BLaER1 treated with 17β-estradiol and CSF1 and Interleukin-3, amounts not matched to agents 10 nM and 100 nM (cell line): ENCODE measurements at regions not wholly inside any gene's neighbourhood (a gene's known extent, or its start where the extent isn't known, plus 50 kb on each side); places are given as distances from the start of the nearest gene placed in this dataset.
"Not testable (repeated sequence)": the region's sequence is repeated elsewhere in the genome, so short reads cannot be mapped to it uniquely, and the experiment has no call there.

ENCODE experiments used
- H3K27ac ChIP-seq, 11 experiments: shearing (Covaris generic); formaldehyde crosslinking; 2 replicates each; pipeline ENCODE4 v1.8.1; 2022
- H3K27me3 ChIP-seq, 11 experiments: shearing (Covaris generic); formaldehyde crosslinking; 2 replicates each; pipeline ENCODE4 v1.8.1; 2022
- H3K36me3 ChIP-seq, 11 experiments: shearing (Covaris generic); formaldehyde crosslinking; 2 replicates each; pipeline ENCODE4 v1.8.1; 2022
- H3K4me1 ChIP-seq, 10 experiments: shearing (Covaris generic); formaldehyde crosslinking; 2 replicates each; pipeline ENCODE4 v1.8.1; 2022
- H3K4me2 ChIP-seq, 11 experiments: shearing (Covaris generic); formaldehyde crosslinking; 2 replicates each; pipeline ENCODE4 v1.8.1; 2022
- H3K4me3 ChIP-seq, 10 experiments: shearing (Covaris generic); formaldehyde crosslinking; 2 replicates each; pipeline ENCODE4 v1.8.1; 2022
- H3K9ac ChIP-seq, 11 experiments: shearing (Covaris generic); formaldehyde crosslinking; 2 replicates each; pipeline ENCODE4 v1.8.1; 2022
- H3K9me3 ChIP-seq, 11 experiments: shearing (Covaris generic); formaldehyde crosslinking; replicated peaks in 1 of 11; 2 replicates each; pipeline ENCODE4 v1.8.1; 2022
- H4K20me1 ChIP-seq, 11 experiments: shearing (Covaris generic); formaldehyde crosslinking; 2 replicates each; pipeline ENCODE4 v1.8.1; 2022
- Cebpa-rat ChIP-seq, 11 experiments: shearing (Covaris generic); IDR thresholded peaks; 2 replicates each; pipeline ENCODE4 v1.8.1; 2022

- H3K4me2 ChIP-seq = no peak overlapping the region
- no peak overlapping the region for H3K4me3 ChIP-seq
- TF ChIP-seq Cebpa-rat (IDR thresholded peaks at IDR 0.05) = no peak
- no peaks in the 10 kb centered on the region for H3K36me3 ChIP-seq
- H3K4me1 ChIP-seq = no peaks in the 10 kb centered on the region; a peak in 1 of 20 replicates
- no peaks in the 10 kb centered on the region for H4K20me1 ChIP-seq
- H3K27ac ChIP-seq = no peak overlapping the region
- H3K27me3 ChIP-seq = no peaks in the 10 kb centered on the region
- H3K9me3 ChIP-seq = peaks cover 15 to 45% (median 33%) of the 10 kb centered on the region in 11 experiments
- no peak overlapping the region for H3K9ac ChIP-seq
These were observed 235.1 kb downstream of the FNDC1 start for GRCh38 chr6:159404296-159404695.

- no peaks in the 10 kb centered on the region for H4K20me1 ChIP-seq
- TF ChIP-seq Cebpa-rat (IDR thresholded peaks at IDR 0.05) = no peak
- no peak overlapping the region for H3K4me3 ChIP-seq
- H3K9me3 ChIP-seq = peaks cover 20 to 43% (median 30%) of the 10 kb centered on the region in 11 experiments
- H3K4me1 ChIP-seq = peaks cover 0 to 16% (median 14%) of the 10 kb centered on the region in 10 experiments; a peak in 14 of 20 replicates
- no peaks in the 10 kb centered on the region for H3K27me3 ChIP-seq
- H3K36me3 ChIP-seq = no peaks in the 10 kb centered on the region
- no peak overlapping the region for H3K9ac ChIP-seq
- no peak overlapping the region for H3K4me2 ChIP-seq
- H3K27ac ChIP-seq = no peak overlapping the region
These were observed 231.6 kb downstream of the FNDC1 start for GRCh38 chr6:159400826-159401225.

- no peak overlapping the region for H3K4me3 ChIP-seq
- no peak for TF ChIP-seq Cebpa-rat (IDR thresholded peaks at IDR 0.05)
- H3K4me2 ChIP-seq = no peak overlapping the region
These were observed 230.6 kb downstream of the FNDC1 start for GRCh38 chr6:159399751-159400221.

GRCh38 chr6:159398633-159399032, 229.4 kb downstream of the FNDC1 start:
- H3K27ac ChIP-seq = no peak overlapping the region
- peaks cover 32 to 63% (median 46%) of the 10 kb centered on the region in 11 experiments for H3K9me3 ChIP-seq

More at GRCh38 chr6:159399751-159400221, 230.6 kb downstream of the FNDC1 start:
- peaks cover 0 to 16% (median 14%) of the 10 kb centered on the region in 10 experiments; a peak in 14 of 20 replicates for H3K4me1 ChIP-seq
- H3K9me3 ChIP-seq = peaks cover 20 to 51% (median 35%) of the 10 kb centered on the region in 11 experiments
- H3K27me3 ChIP-seq = no peaks in the 10 kb centered on the region
- H3K9ac ChIP-seq = no peak overlapping the region
- H3K27ac ChIP-seq = no peak overlapping the region
- no peaks in the 10 kb centered on the region for H4K20me1 ChIP-seq
- H3K36me3 ChIP-seq = no peaks in the 10 kb centered on the region

GRCh38 chr6:159397753-159398152, 228.6 kb downstream of the FNDC1 start:
- Histone ChIP-seq H4K20me1 (no peaks in the 10 kb centered on the region), H3K4me2 (peak overlapping the region in 7 of 11 experiments; percentile 43 to 68 (median 64); a peak in 11 of 22 replicates), H3K4me3 (no peak overlapping the region), H3K4me1 (peaks cover 0 to 16% (median 14%) of the 10 kb centered on the region in 10 experiments; a peak in 14 of 20 replicates), H3K27ac (no peak overlapping the region), H3K27me3 (no peaks in the 10 kb centered on the region), H3K9me3 (peaks cover 40 to 72% (median 55%) of the 10 kb centered on the region in 11 experiments), H3K9ac (no peak overlapping the region), H3K36me3 (no peaks in the 10 kb centered on the region)
- TF ChIP-seq Cebpa-rat (IDR thresholded peaks at IDR 0.05) = no peak

More at GRCh38 chr6:159398633-159399032, 229.4 kb downstream of the FNDC1 start:
- Histone ChIP-seq H3K4me3 (no peak overlapping the region), H3K4me2 (no peak overlapping the region), H3K27me3 (no peaks in the 10 kb centered on the region), H4K20me1 (no peaks in the 10 kb centered on the region), H3K4me1 (peaks cover 0 to 16% (median 14%) of the 10 kb centered on the region in 10 experiments; a peak in 14 of 20 replicates), H3K36me3 (no peaks in the 10 kb centered on the region), H3K9ac (no peak overlapping the region)
- TF ChIP-seq Cebpa-rat (IDR thresholded peaks at IDR 0.05) = no peak

GRCh38 chr6:159395609-159396008, 226.4 kb downstream of the FNDC1 start:
- peaks cover 0 to 16% (median 14%) of the 10 kb centered on the region in 10 experiments; a peak in 14 of 20 replicates for H3K4me1 ChIP-seq
- no peaks in the 10 kb centered on the region for H3K36me3 ChIP-seq
- peaks cover 28 to 56% (median 43%) of the 10 kb centered on the region in 11 experiments for H3K9me3 ChIP-seq
- H4K20me1 ChIP-seq = no peaks in the 10 kb centered on the region
- H3K9ac ChIP-seq = no peak overlapping the region
- H3K4me3 ChIP-seq = no peak overlapping the region
- no peak overlapping the region for H3K27ac ChIP-seq
- no peaks in the 10 kb centered on the region for H3K27me3 ChIP-seq
- no peak overlapping the region for H3K4me2 ChIP-seq
- TF ChIP-seq Cebpa-rat (IDR thresholded peaks at IDR 0.05) = no peak

- peaks cover 0 to 20% (median 12%) of the 10 kb centered on the region in 10 experiments; a peak in 14 of 20 replicates for H3K4me1 ChIP-seq
- H3K9me3 ChIP-seq = peaks cover 20 to 40% (median 32%) of the 10 kb centered on the region in 11 experiments
- H3K9ac ChIP-seq, H3K4me2 ChIP-seq, H4K20me1 ChIP-seq, H3K27ac ChIP-seq, H3K4me3 ChIP-seq, H3K27me3 ChIP-seq, H3K36me3 ChIP-seq: not testable (repeated sequence)
These were observed 223.5 kb downstream of the FNDC1 start for GRCh38 chr6:159392695-159393094.

- TF ChIP-seq Cebpa-rat (IDR thresholded peaks at IDR 0.05) = no peak
- no peaks in the 10 kb centered on the region for H3K27me3 ChIP-seq
These were observed 221.2 kb downstream of the FNDC1 start for GRCh38 chr6:159390381-159390780.

GRCh38 chr6:159389695-159390094, 220.5 kb downstream of the FNDC1 start:
- Histone ChIP-seq H3K9ac (no peak overlapping the region), H3K9me3 (peaks cover 20 to 47% (median 33%) of the 10 kb centered on the region in 11 experiments), H4K20me1 (no peaks in the 10 kb centered on the region), H3K4me1 (peaks cover 0 to 7% (median 0%) of the 10 kb centered on the region in 10 experiments; a peak in 2 of 20 replicates), H3K4me2 (no peak overlapping the region), H3K27me3 (no peaks in the 10 kb centered on the region), H3K36me3 (no peaks in the 10 kb centered on the region), H3K4me3 (no peak overlapping the region), H3K27ac (no peak overlapping the region)
- no peak for TF ChIP-seq Cebpa-rat (IDR thresholded peaks at IDR 0.05)

More at GRCh38 chr6:159390381-159390780, 221.2 kb downstream of the FNDC1 start:
- Histone ChIP-seq H4K20me1 (no peaks in the 10 kb centered on the region), H3K4me1 (peaks cover 0 to 7% (median 0%) of the 10 kb centered on the region in 10 experiments; a peak in 2 of 20 replicates), H3K4me3 (no peak overlapping the region), H3K9me3 (peaks cover 20 to 46% (median 30%) of the 10 kb centered on the region in 11 experiments), H3K27ac (no peak overlapping the region), H3K36me3 (no peaks in the 10 kb centered on the region), H3K4me2 (no peak overlapping the region; a peak in 1 of 22 replicates), H3K9ac (no peak overlapping the region)

- H3K9me3 ChIP-seq = peaks cover 0 to 23% (median 7%) of the 10 kb centered on the region in 11 experiments; a peak in 10 of 22 replicates
- no peak for TF ChIP-seq Cebpa-rat (IDR thresholded peaks at IDR 0.05)
These were observed 210.9 kb downstream of the FNDC1 start for GRCh38 chr6:159380114-159380513.

More at GRCh38 chr6:159380114-159380513, 210.9 kb downstream of the FNDC1 start:
- Histone ChIP-seq H4K20me1 (no peaks in the 10 kb centered on the region), H3K4me1 (peaks cover 0 to 14% (median 0%) of the 10 kb centered on the region in 10 experiments; a peak in 5 of 20 replicates), H3K27me3 (no peaks in the 10 kb centered on the region), H3K9ac (no peak overlapping the region), H3K27ac (no peak overlapping the region), H3K4me3 (no peak overlapping the region), H3K36me3 (no peaks in the 10 kb centered on the region), H3K4me2 (no peak overlapping the region)
